ENCODE measurements at regions not wholly inside any gene's neighbourhood (a gene's known extent, or its start where the extent isn't known, plus 50 kb on each side); places are given as distances from the start of the nearest gene placed in this dataset.

DNA sequence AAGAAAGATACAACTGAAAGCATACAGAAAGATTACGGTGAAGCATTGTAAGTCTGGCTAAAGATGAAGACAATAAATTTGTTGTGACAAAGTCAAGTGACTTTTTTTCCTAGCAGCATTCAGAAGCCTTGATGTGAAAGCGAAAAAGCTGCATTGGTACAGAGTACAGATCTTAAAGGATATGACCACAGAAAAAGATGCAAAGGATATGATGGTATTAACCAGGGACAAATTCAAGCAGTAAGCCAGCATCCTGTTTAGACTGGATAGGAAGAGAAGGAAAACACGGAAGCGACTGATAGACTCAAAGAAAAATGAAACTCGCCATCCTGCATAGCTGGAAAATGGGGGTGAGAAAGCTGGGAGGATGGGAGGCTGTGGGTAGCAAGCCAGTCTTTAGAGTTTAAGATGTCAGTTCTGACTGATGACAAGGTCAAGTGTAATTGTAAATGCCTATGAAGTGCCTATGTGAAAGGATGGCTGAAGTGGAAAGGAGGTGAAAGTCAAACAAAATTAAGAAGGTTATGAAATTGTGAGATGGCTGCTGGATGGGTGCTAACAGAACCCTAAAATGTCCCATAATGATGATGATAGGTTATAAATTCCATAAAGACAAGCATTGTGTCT, 92.4 kb downstream of the PHLDA1 start (continued):
- TF ChIP-seq, protein P1, sequence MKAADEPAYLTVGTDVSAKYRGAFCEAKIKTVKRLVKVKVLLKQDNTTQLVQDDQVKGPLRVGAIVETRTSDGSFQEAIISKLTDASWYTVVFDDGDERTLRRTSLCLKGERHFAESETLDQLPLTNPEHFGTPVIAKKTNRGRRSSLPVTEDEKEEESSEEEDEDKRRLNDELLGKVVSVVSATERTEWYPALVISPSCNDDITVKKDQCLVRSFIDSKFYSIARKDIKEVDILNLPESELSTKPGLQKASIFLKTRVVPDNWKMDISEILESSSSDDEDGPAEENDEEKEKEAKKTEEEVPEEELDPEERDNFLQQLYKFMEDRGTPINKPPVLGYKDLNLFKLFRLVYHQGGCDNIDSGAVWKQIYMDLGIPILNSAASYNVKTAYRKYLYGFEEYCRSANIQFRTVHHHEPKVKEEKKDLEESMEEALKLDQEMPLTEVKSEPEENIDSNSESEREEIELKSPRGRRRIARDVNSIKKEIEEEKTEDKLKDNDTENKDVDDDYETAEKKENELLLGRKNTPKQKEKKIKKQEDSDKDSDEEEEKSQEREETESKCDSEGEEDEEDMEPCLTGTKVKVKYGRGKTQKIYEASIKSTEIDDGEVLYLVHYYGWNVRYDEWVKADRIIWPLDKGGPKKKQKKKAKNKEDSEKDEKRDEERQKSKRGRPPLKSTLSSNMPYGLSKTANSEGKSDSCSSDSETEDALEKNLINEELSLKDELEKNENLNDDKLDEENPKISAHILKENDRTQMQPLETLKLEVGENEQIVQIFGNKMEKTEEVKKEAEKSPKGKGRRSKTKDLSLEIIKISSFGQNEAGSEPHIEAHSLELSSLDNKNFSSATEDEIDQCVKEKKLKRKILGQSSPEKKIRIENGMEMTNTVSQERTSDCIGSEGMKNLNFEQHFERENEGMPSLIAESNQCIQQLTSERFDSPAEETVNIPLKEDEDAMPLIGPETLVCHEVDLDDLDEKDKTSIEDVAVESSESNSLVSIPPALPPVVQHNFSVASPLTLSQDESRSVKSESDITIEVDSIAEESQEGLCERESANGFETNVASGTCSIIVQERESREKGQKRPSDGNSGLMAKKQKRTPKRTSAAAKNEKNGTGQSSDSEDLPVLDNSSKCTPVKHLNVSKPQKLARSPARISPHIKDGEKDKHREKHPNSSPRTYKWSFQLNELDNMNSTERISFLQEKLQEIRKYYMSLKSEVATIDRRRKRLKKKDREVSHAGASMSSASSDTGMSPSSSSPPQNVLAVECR (CRISPR knock-in tag; IDR thresholded peaks at IDR 0.05; ENCODE audit: borderline replicate concordance): no peak
- TF ChIP-seq, protein P2, sequence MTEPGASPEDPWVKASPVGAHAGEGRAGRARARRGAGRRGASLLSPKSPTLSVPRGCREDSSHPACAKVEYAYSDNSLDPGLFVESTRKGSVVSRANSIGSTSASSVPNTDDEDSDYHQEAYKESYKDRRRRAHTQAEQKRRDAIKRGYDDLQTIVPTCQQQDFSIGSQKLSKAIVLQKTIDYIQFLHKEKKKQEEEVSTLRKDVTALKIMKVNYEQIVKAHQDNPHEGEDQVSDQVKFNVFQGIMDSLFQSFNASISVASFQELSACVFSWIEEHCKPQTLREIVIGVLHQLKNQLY (CRISPR knock-in tag; IDR thresholded peaks at IDR 0.05): no peak
- TF ChIP-seq, protein P3, sequence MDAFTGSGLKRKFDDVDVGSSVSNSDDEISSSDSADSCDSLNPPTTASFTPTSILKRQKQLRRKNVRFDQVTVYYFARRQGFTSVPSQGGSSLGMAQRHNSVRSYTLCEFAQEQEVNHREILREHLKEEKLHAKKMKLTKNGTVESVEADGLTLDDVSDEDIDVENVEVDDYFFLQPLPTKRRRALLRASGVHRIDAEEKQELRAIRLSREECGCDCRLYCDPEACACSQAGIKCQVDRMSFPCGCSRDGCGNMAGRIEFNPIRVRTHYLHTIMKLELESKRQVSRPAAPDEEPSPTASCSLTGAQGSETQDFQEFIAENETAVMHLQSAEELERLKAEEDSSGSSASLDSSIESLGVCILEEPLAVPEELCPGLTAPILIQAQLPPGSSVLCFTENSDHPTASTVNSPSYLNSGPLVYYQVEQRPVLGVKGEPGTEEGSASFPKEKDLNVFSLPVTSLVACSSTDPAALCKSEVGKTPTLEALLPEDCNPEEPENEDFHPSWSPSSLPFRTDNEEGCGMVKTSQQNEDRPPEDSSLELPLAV (CRISPR knock-in tag; conservative IDR thresholded peaks at IDR 0.05; ENCODE audit: low read depth): no peak
- TF ChIP-seq, protein P4, sequence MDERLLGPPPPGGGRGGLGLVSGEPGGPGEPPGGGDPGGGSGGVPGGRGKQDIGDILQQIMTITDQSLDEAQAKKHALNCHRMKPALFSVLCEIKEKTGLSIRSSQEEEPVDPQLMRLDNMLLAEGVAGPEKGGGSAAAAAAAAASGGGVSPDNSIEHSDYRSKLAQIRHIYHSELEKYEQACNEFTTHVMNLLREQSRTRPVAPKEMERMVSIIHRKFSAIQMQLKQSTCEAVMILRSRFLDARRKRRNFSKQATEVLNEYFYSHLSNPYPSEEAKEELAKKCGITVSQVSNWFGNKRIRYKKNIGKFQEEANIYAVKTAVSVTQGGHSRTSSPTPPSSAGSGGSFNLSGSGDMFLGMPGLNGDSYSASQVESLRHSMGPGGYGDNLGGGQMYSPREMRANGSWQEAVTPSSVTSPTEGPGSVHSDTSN (CRISPR knock-in tag; IDR thresholded peaks at IDR 0.05): no peak
